ENCODE measurements at regions not wholly inside any gene's neighbourhood (a gene's known extent, or its start where the extent isn't known, plus 50 kb on each side); places are given as distances from the start of the nearest gene placed in this dataset.

- TF ChIP-seq CTCF (optimal IDR thresholded peaks at IDR 0.05 in 1 of 3, IDR thresholded peaks at IDR 0.05 in 1 of 3, conservative IDR thresholded peaks at IDR 0.05 in 1 of 3; ENCODE audit: extremely low read depth in 1 of 3, insufficient read depth in 2 of 3, low read length in 3 of 3) (no peak), EZH2 (IDR thresholded peaks at IDR 0.05; ENCODE audit: low read length) (no peak)
Measured at GRCh38 chrX:9227276-9227675, 193.3 kb upstream of the FAM9B start.

Measured in keratinocyte (primary cell).